Posterior cingulate gyrus (tissue), 11 donors: ENCODE measurements at regions not wholly inside any gene's neighbourhood (a gene's known extent, or its start where the extent isn't known, plus 50 kb on each side); places are given as distances from the start of the nearest gene placed in this dataset.
"Not testable (repeated sequence)": the region's sequence is repeated elsewhere in the genome, so short reads cannot be mapped to it uniquely, and the experiment has no call there.

Experiments
- DNase-seq, 10 donors: peaks; one replicate each; pipeline versions ENCODE4 v3.0.0 to v3.0.0-alpha.2; 2020 to 2021; ENCODE audit warnings: mixed read lengths in 3 of 10
- intact Hi-C: fragments of 100-400 bp; cut with DNase I; formaldehyde crosslinking; loops from one replicate; pipeline ENCODE4 v1.15.1; 2023

DNA sequence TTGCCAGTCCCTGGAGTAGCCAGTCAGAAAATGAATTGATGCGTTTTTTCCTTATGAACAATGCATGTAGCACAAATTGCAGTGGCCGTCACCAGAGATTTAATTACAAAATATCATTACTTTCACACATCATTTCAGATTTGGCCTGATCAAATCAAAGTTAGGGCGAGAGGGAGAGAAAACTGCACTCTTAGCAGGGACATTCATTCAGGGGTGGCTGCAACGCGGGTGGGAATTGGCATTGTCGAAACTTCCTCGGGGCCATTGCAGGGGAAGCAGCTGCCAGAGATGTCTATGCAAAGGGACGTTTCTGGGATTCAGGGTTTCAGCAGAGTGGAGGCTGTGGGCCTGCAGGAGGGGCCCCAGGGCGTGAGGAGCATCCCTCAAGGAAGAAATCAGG, 76.5 kb upstream of the TOP1 start:
- DNase-seq = no peak
- intact Hi-C loops = no loop called here

DNA sequence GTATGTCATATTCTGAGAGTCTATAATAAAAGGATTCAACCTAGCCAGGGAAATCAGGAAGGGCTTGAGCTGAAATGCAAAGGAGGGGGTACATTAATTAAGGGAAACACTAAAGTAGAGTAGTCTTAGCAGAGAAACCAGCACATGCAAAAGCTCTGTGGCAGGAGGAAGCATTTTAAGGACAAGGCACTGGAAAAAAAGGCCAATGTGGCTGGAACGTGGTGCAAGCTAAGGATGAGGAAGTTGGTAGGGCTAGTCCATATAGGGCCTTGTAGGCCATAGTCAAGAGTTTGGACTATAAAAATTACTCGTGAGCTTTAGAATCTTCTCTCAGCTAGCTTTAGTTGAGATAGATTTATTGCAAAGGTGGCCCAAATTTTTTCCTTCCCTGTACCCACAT, 75.2 kb upstream of the TOP1 start:
- no peak for DNase-seq
- intact Hi-C loops = no loop called here

DNA sequence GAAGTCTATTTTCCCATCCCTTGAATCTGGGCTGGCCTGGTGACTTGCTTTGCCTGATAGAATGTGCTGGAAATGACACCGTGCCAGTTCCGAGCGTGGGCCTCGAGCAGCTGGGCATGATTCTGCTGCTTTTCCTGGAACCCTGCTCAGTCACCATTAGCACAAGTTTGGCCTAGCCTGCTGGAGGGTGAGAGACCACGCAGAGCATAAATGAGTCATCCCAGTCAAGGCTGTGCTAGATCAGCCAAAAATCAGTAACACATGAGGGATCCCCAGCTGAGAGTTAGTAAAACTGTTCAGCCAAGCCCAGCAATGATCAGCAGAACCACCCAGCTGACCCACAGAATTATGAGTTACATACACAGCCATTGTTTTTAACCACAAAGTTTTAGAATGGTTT, 74.8 kb upstream of the TOP1 start:
- intact Hi-C loops = no loop called here
- no peak for DNase-seq

- intact Hi-C loops = no loop called here
- no peak for DNase-seq
Measured at GRCh38 chr20:40954521-40955165, 74.0 kb upstream of the TOP1 start.

- intact Hi-C loops = no loop called here
Measured at GRCh38 chr20:40955326-40955725, 73.3 kb upstream of the TOP1 start.

GRCh38 chr20:40955826-40956225, 72.8 kb upstream of the TOP1 start:
- DNase-seq, intact Hi-C loops: not testable (repeated sequence)

More at GRCh38 chr20:40955326-40955725, 73.3 kb upstream of the TOP1 start:
- no peak for DNase-seq

DNA sequence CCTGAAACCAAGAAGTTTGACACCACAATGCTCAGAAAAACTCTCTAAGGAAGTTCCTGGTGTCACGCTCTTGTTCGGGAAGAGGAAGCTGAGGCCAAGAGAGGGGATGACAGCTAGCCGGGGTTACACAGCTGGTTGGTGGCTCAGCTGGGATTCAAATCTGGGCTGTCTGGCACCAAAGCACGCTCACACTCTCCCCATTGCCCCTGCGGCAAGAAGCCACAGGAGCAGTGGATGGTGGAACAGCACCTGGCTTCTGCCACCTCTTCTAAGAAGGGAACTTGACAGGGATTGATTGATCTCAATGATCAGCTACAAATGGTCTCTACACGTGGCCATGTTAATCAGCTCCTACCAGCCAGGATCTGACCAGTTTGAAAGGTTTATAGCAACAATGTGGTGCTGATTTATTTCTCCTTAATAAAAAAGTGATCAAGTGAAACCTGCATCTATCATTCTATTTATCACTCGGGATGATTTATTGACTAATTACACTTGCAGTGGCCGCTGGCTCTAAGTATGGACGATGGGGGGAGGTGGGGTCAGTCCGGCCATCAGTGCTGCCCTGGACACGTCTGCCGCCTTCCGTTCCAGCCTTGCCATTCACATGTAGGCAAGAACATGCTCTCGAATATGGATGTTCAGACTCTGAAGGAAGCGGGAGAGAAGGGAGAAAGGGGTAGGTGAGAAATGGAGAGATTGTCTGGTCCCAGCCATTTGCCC, 71.9 kb upstream of the TOP1 start:
- peak in 1 of 10 donors; percentile 67 for DNase-seq
- intact Hi-C loops = no loop called here

- intact Hi-C loops = no loop called here
Measured at GRCh38 chr20:40957265-40957760, 71.3 kb upstream of the TOP1 start.

DNA sequence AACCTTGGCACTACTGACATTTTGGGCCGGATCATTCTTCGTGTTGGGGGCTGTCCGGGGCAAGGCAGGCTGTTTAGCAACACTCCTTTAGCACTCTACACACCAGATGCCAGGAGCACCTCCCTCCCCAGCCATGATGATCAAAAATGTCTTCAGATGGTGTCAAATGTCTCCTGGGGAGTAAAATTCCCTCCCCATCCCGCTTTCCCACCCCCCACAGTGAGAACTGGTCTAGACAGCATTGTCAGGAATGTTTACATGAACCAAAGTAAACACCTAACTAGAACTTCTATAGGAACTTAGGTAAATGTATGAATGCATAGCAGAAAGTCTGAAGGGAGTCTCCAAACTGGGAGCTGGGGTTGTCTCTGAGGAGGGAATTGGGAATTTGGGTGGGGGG, 70.0 kb upstream of the TOP1 start:
- intact Hi-C loops = no loop called here
- DNase-seq = no peak

More at GRCh38 chr20:40957265-40957760, 71.3 kb upstream of the TOP1 start:
- DNase-seq = no peak

DNA sequence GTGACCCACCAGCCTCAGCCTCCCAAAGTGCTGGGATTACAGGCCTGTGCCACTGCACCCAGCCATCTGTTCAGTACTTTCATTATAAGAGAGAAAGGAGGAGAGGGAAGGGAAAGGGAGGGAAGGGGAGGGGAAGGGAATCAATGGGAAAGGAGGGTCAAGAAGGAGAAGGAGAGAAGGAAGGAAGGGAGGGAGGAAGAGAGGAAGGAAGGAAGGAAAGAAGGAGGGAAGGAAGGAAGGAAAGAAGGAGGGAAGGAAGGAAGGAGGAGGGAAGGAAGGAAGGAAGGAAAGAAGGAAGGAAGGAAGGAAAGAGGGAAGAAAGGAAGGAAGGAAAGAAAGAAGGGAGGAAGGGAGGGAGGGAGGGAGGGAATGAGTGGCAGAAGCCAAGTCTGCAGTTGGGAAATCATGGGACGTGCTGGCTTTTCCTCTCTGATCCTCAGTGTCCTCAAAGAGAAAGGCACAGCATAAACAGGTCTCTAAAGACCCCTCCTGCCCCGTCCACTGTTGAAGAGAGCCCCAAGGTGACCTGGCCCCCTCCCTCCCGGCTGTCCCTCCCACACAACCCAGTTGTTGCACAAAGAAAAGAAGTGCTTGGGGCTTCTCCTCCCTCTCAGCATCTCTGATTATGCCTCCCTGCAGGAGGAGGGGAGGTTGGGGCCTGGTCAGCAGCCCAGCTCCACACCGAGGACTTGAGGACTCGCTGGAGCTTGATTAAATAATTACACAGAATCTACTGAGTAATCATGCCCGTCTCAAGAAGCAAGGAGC, 69.1 kb upstream of the TOP1 start:
- no peak for DNase-seq
- intact Hi-C loops = loop anchor here (5.0 to 10.0 kb wide), 2 partner anchors 1695 to 1847 kb away; no protein-coding TSS in a partner anchor

DNA sequence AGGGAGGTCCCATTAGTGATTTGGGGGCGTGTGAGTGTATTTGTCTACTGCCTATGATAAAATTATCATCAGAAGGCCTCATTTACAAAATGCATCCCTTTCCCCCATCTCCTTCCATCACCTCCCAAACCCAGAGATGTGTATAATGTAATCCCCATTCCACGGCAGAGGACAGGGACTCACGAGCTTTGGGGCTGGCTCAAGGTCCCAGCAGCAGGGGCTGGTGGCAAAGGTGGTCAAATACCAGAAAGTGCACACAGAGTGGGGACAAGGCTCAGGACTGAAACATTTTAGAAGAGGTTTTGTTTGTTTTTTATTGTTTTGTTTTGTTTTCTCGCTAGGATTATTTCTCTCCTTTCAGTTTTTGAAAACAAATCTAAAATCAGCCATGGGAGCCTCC, 68.5 kb upstream of the TOP1 start:
- no peak for DNase-seq
- intact Hi-C loops = loop anchor here (5.0 to 10.0 kb wide), 2 partner anchors 1695 to 1848 kb away; no protein-coding TSS in a partner anchor

DNA sequence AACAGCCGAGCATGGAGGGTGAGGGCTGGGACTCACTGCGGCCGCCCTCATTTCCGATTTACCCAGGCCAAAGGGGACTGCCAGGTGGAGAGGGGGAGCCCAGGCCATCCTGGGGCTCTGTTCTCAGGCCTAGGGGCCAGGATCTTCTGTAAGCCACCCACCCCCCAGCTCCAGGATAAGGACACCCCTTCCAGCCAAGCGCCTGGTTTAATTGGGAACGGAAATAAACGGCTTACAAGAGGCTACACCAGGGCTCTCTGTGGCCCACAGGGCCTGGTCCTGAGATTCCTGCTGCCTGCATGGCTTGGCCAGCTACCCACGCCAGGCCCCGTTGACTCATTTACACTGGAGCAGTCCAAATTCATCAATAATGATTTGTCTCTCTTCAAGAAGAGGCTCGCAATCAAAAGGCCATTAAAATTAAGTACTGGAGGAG, 68.1 kb upstream of the TOP1 start:
- intact Hi-C loops = loop anchor here (5.0 to 10.0 kb wide), 2 partner anchors 1696 to 1848 kb away; no protein-coding TSS in a partner anchor
- DNase-seq = peak in 1 of 10 donors; percentile 52

DNA sequence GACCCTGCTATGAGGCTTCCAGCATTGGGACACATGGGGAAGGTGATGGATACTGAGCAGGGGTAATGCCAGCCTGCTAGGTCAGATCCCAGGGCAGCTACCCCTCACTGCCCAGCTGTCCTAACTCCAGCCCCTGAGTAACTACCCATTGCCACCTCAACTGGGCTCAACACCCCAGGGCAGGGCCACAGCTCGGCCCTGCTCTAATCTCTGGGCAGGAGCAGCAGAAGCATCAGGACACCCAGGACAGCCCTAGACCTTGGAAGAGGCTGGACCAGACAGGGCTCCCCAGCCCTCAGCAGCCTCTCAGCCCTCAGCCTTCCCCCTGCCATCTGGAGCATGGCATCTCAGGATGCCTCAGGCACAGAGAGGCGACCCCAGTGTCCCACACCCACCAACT, 67.4 kb upstream of the TOP1 start:
- DNase-seq = peak in 1 of 10 donors; percentile 71
- intact Hi-C loops = loop anchor here (5.0 to 10.0 kb wide), 2 partner anchors 1696 to 1849 kb away; no protein-coding TSS in a partner anchor

DNA sequence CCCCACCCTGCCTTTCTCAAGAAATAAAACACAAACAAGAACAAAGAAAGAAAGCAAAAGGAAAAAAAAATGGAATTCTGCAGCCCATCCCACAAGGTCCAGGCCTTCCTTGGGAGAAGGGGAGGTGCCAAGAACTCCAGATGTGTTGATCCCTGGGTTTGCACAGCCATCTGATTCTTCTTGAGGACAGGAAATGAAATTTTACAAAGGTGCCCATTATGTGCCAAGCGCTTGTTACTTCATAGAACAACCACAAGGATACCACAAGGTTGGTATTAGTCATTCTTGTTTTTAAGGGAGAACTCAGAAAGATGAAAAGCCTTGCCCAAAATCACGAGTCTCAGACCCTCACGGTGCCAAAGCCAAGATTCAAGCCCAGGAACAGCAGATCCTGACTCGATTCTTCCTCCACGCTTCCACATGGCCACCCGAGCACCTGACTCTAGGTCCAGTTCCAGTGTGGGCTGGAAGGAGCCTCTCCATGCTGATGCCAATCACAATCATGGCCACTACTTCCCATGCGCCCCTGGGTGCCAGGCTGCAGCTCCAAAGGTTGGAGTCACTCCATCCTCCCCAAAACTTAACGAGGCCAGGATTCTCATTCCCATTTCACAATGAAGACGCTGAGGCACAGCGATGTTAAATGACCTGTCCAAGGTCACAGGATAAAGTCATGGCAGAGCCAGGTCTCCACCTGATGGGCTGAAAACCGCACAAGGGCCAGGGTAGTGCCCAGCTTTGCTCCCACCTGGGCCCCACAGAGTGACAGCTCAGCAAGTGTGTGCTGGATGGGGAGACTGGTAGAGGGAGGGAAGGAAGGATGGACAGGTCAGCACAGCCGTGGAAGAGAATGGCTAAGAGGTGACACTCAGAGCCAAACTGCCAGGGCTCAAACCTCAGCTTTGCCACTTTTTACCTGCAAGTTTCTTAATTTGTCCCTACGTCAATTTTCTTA, 66.7 kb upstream of the TOP1 start:
- peak in 1 of 10 donors; percentile 36 for DNase-seq
- intact Hi-C loops = loop anchor here (5.0 to 10.0 kb wide), 2 partner anchors 1697 to 1850 kb away; no protein-coding TSS in a partner anchor

DNA sequence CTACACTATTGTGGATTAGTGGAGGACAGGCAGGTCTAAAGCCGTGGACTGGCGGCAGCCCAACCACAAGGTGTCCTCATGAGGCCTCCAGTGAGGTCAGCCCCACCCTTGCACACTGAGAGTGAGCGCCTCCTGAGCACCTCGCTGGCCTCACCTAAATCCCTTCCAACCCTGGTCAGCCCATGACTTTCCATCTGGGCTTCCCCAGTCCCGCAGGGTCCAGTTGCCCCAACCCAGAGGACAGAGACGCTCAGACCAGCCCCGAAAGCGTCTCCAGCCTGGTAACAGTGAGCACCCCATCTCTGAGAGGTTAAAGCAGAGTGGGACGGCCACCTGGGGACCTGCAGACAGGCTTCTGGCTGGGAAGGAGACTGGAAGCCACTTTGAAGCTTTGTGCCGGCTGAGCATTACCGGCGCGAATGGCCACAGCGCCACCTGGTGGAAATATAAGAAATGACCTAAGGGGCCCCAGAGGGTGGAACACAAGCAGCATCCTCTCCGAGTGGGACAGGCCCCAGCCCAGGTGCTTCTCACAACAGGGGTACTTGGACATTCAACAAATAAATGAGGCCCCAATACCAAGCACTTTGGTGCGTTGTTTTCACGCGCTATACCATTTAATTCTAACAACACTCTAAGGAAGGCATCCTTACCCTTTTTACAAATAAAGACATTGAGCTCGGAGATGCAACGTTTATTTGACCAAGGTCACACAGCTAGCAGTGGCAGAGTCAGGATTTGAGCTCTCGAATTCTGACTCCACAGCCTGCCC, 65.7 kb upstream of the TOP1 start:
- intact Hi-C loops = loop anchor here (5.0 to 10.0 kb wide), 2 partner anchors 1698 to 1851 kb away; no protein-coding TSS in a partner anchor

GRCh38 chr20:40963505-40963845, 65.1 kb upstream of the TOP1 start:
- intact Hi-C loops = loop anchor here (5.0 to 10.0 kb wide), 2 partner anchors 1699 to 1851 kb away; no protein-coding TSS in a partner anchor

More for the DNA sequence above, 65.7 kb upstream of the TOP1 start:
- peak; percentile 39 to 95 (median 75) for DNase-seq

GRCh38 chr20:40965671-40966070, 63.0 kb upstream of the TOP1 start:
- no peak for DNase-seq
- intact Hi-C loops = loop anchor here (10.0 kb wide), 1 partner anchor 1701 kb away; no protein-coding TSS in a partner anchor

More at GRCh38 chr20:40963505-40963845, 65.1 kb upstream of the TOP1 start:
- DNase-seq = no peak

DNA sequence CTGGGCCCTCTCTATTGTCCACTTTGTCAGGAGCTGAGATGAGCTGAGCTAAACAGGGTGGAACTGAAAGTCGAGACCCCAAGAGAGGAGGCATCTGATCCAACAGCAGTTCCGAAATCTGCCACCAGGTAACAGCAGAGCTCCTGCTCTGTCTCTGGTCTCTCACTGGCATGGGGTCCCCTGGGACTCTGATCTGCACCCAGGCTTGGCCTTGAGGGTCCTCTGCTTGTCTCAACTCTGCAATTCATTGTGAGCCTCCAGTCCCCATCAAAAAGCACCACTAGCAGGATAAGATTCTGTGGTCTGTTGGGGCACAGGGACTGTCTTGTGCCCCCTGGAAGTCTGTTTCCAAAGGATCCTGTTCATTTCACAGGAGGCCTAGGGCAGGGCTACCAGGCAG, 62.5 kb upstream of the TOP1 start:
- no peak for DNase-seq
- intact Hi-C loops = loop anchor here (10.0 kb wide), 1 partner anchor 1701 kb away; no protein-coding TSS in a partner anchor
